Progenitor cell of endocrine pancreas (in vitro differentiated cells): ENCODE measurements at regions not wholly inside any gene's neighbourhood (a gene's known extent, or its start where the extent isn't known, plus 50 kb on each side); places are given as distances from the start of the nearest gene placed in this dataset.

ENCODE experiments used
- DNase-seq: peaks from one replicate; pipeline ENCODE4 v3.0.0; 2021; ENCODE audit warnings: low spot score; ENCODE audit not compliant: unreplicated experiment
- H3K27ac Mint-ChIP-seq: 2 replicates; pipeline ENCODE4 v1.8.0; 2021; ENCODE audit warnings: mild to moderate bottlenecking, moderate library complexity, mixed read lengths
- H3K27me3 Mint-ChIP-seq: 2 replicates; pipeline ENCODE4 v1.8.0; 2021; ENCODE audit warnings: mixed read lengths
- H3K36me3 Mint-ChIP-seq: 2 replicates; pipeline ENCODE4 v1.8.0; 2022; ENCODE audit warnings: mixed read lengths; ENCODE audit not compliant: insufficient read depth
- H3K4me1 Mint-ChIP-seq: 2 replicates; pipeline ENCODE4 v1.8.0; 2021; ENCODE audit warnings: low read depth, mixed read lengths
- H3K4me3 Mint-ChIP-seq: 2 replicates; pipeline ENCODE4 v1.8.0; 2021; ENCODE audit warnings: low read depth, mild to moderate bottlenecking, moderate library complexity, mixed read lengths
- H3K9me3 Mint-ChIP-seq: 2 replicates; pipeline ENCODE4 v1.8.0; 2021; ENCODE audit warnings: low read depth, mixed read lengths
- TF ChIP-seq, protein P1 (sequence below): fragments of 200-600 bp; sonication (generic); IDR thresholded peaks from one replicate; pipeline ENCODE4 v1.5.0; 2021; ENCODE audit warnings: antibody characterized with exemption, mild to moderate bottlenecking; ENCODE audit not compliant: unreplicated experiment

DNA sequence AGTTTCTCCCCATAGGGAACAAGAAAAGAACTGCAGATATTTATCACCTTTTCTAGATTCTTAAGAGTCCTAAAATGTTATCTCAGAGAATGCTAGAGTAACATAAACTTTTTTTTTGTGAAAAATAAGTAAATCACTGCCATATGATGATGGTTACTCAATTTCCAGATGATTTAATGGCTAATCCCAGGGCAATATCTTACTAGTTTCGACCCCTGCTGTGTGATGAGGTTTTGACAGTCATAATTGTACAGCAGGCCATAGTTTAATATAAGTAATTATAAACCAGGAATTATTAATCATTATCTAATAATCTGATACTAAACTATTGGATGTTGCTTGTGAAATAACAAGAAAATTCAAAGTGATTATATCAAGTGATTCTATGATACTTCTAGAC lies 210.6 kb downstream of the HLX start:
- Mint-ChIP-seq H3K27ac (no peak overlapping the region), H3K4me1 (no peaks in the 10 kb centered on the region), H3K4me3 (no peak overlapping the region), H3K9me3 (no peaks in the 10 kb centered on the region), H3K36me3 (no peaks in the 10 kb centered on the region), H3K27me3 (no peaks in the 10 kb centered on the region)
- no peak for DNase-seq
- TF ChIP-seq, protein P1, sequence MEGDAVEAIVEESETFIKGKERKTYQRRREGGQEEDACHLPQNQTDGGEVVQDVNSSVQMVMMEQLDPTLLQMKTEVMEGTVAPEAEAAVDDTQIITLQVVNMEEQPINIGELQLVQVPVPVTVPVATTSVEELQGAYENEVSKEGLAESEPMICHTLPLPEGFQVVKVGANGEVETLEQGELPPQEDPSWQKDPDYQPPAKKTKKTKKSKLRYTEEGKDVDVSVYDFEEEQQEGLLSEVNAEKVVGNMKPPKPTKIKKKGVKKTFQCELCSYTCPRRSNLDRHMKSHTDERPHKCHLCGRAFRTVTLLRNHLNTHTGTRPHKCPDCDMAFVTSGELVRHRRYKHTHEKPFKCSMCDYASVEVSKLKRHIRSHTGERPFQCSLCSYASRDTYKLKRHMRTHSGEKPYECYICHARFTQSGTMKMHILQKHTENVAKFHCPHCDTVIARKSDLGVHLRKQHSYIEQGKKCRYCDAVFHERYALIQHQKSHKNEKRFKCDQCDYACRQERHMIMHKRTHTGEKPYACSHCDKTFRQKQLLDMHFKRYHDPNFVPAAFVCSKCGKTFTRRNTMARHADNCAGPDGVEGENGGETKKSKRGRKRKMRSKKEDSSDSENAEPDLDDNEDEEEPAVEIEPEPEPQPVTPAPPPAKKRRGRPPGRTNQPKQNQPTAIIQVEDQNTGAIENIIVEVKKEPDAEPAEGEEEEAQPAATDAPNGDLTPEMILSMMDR, result no peak

DNA sequence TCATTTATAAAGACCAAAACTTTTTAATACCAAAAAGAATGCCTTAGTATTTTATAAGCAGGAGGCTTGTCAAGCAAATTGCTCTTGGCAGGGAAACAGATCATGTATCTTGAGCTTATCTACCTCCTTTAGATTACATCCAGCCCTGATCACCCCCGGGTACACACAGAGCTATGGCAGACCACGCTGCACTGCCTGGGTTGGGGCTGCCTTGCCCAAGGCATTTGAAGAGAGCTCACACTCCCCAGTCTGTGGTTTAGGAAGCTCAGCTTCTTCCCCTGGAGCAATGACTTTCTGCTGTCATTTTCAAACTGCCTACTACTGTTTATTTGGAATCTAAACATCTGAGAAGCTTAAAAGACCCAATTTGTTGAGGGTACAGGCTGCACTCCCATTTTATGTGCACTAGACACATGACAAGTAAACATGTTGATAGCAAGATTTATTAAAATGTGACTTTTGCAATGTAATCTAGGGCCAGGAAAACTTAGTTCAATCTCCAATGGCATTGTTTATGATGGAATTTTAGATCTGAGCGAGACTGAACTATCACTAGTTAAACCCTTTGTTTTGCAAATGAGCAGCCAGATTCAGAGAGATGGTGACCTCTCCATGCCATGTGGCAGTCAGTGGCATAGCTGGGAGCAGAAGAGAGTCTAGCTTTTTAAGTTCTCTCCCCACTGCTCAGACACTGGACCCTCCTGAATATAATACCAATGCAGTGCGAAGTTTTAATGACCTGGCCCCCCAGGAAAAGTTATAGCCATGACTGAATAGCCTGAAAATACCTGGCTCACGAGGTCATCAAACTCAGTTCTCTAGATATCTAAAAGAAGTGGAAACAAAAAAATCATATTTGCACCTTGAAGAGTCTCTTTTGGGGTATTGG lies 214.9 kb downstream of the HLX start:
- H3K4me3 Mint-ChIP-seq, result no peak overlapping the region
- no peaks in the 10 kb centered on the region for H3K36me3 Mint-ChIP-seq
- H3K4me1 Mint-ChIP-seq, result no peaks in the 10 kb centered on the region
- TF ChIP-seq, protein P1, result no peak
- H3K9me3 Mint-ChIP-seq, result no peaks in the 10 kb centered on the region
- H3K27ac Mint-ChIP-seq, result no peak overlapping the region
- no peak for DNase-seq
- H3K27me3 Mint-ChIP-seq, result peaks cover 6% of the 10 kb centered on the region

DNA sequence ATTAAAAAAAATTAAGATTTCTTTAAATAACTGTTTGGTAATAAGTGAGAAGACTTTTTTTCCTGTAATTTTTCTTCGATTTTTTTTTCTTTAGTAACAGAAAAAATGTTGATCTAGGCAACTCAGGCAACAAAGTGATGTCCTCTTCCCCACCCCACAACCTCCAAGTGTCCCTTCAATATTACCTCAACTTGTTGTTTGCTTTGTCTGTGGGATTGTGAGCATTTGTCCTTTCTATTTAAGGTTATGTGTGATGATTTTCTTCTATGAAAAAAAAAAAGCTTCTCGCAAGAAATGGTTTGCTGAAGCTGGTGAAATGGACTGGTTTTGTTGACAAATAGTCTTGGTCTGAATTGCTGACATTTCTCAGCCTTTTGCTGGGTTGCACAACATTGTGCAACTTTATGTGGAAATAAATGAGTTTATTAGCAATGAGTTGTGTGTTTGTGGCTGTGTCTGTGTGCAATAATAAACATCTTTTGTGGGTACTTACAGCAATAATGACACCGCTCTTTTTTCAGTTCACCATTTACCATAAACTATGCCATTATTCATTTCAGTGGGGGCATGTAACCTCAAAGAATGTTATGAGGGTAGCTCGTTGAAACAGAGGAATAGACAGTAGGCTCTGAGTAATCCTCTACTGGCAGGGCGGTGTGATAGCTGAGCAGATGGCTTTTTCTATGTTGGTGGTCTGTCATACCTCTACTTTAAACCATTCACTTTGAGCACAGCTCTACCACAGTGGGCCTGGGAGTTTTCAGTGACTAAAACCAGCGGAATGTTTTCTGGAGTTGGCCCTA lies 218.4 kb downstream of the HLX start:
- TF ChIP-seq, protein P1, result no peak
- Mint-ChIP-seq H3K27ac (no peak overlapping the region), H3K27me3 (peaks cover 6% of the 10 kb centered on the region)

DNA sequence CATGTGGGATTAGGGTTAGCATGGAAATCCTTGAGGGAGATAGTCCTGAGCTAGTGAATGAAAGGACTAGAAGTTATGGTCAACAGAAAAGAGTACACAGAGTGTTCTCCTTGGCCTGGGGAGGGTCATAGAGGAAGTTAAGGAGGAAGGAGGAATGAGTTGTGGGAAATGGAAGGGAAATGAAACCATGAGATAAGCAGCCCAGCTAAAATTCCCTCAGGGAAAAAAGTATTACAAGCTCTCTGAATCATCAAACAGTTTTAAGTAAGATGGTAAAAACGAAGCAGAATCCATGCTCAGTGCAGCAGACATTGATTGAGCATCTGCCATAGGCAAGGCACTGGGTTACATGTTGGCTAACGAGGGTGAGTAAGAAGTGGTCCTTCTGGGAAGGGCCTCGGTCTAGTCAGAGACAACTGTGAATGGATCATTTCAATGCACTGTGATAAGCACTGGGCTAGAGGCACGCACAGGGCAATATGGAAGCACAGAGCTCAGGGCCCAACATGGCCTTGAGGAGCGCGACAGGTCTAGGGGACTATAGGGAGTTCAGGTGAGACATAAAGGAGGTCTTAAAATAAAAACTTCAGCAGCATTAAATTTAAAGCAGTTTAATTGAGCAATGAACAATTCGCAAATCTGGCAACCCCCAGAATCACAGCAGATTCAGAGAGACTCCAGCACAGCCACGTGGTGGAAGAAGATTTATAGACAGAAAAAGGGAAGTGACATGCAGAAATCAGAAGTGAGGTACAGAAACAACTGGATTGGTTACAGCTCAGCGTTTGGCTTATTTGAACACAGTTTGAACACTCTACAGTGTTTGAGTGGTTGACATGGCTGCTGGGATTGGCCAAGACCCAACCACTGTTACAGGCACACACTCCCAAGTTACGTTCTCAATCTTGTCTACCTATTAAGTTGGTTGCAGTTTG lies 219.5 kb downstream of the HLX start:
- TF ChIP-seq, protein P1, result no peak
- H3K4me3 Mint-ChIP-seq, result no peak overlapping the region
- no peak overlapping the region for H3K27ac Mint-ChIP-seq
- no peaks in the 10 kb centered on the region for H3K9me3 Mint-ChIP-seq
- no peaks in the 10 kb centered on the region for H3K36me3 Mint-ChIP-seq
- DNase-seq, result no peak
- peaks cover 6% of the 10 kb centered on the region for H3K27me3 Mint-ChIP-seq
- no peaks in the 10 kb centered on the region for H3K4me1 Mint-ChIP-seq

More for the DNA sequence above, 218.4 kb downstream of the HLX start:
- no peaks in the 10 kb centered on the region for H3K9me3 Mint-ChIP-seq
- H3K4me3 Mint-ChIP-seq, result no peak overlapping the region
- no peaks in the 10 kb centered on the region for H3K36me3 Mint-ChIP-seq
- no peaks in the 10 kb centered on the region for H3K4me1 Mint-ChIP-seq
- DNase-seq, result no peak
